ENCODE measurements at regions not wholly inside any gene's neighbourhood (a gene's known extent, or its start where the extent isn't known, plus 50 kb on each side); places are given as distances from the start of the nearest gene placed in this dataset.

DNA sequence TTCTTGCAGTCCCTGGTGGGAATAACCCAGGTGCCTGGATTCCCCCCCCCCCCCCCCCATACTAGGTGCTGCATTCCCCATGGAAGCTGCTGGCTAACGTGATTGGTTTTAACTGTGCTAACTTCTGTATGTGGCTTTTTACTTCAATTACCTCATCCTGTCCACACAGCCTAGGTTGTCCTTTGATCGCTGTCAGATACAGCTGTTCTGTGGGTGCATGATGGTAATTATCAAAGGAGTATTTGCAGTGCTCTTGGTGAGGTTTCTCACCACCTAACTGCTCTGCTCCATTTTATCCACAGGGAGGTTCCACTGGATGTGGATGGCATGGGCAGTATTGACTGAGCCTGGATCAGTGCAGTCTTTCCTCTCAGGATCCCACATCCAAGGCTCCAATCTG, 93.0 kb downstream of the ZNF518B start:
- H3K9me3 Mint-ChIP-seq (ENCODE audit: low read depth): peaks cover 4% of the 10 kb centered on the region
- H3K36me3 Mint-ChIP-seq (ENCODE audit: low read depth): no peaks in the 10 kb centered on the region
- no peak overlapping the region for H3K27ac Mint-ChIP-seq (ENCODE audit: unreplicated experiment)
- H3K4me3 Mint-ChIP-seq (ENCODE audit: unreplicated experiment): no peak overlapping the region
- DNase-seq (ENCODE audit: low spot score): no peak
- H3K27me3 Mint-ChIP-seq (ENCODE audit: low read depth): peaks cover 18% of the 10 kb centered on the region
- no peaks in the 10 kb centered on the region for H3K4me1 Mint-ChIP-seq (ENCODE audit: low read depth)
- TF ChIP-seq, protein P1, sequence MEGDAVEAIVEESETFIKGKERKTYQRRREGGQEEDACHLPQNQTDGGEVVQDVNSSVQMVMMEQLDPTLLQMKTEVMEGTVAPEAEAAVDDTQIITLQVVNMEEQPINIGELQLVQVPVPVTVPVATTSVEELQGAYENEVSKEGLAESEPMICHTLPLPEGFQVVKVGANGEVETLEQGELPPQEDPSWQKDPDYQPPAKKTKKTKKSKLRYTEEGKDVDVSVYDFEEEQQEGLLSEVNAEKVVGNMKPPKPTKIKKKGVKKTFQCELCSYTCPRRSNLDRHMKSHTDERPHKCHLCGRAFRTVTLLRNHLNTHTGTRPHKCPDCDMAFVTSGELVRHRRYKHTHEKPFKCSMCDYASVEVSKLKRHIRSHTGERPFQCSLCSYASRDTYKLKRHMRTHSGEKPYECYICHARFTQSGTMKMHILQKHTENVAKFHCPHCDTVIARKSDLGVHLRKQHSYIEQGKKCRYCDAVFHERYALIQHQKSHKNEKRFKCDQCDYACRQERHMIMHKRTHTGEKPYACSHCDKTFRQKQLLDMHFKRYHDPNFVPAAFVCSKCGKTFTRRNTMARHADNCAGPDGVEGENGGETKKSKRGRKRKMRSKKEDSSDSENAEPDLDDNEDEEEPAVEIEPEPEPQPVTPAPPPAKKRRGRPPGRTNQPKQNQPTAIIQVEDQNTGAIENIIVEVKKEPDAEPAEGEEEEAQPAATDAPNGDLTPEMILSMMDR (IDR thresholded peaks at IDR 0.05): no peak

DNA sequence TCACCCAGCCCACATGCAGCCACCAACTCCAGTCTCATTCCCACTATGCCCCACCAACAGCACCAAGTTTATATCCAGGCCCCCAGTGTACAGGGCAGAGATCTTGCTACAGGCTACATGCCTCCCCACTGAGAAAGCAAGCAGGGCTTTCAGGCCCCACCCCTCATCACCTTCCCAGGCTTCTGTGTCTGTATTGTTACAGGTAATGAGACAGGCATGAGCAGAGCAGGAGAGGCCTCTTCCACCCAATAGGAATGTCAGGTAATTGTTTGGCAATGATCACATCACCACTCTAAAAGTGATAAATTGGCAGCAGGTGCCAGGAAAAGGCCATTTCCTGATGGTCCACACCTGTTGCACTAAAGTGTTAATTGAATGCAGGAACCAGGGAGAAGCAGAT, 102.5 kb downstream of the ZNF518B start:
- no peak overlapping the region for H3K27ac Mint-ChIP-seq (ENCODE audit: unreplicated experiment)
- TF ChIP-seq, protein P1 (IDR thresholded peaks at IDR 0.05): no peak
- H3K4me3 Mint-ChIP-seq (ENCODE audit: unreplicated experiment): no peak overlapping the region
- peaks cover 9% of the 10 kb centered on the region for H3K9me3 Mint-ChIP-seq (ENCODE audit: low read depth)
- no peaks in the 10 kb centered on the region for H3K36me3 Mint-ChIP-seq (ENCODE audit: low read depth)
- DNase-seq (ENCODE audit: low spot score): no peak
- H3K27me3 Mint-ChIP-seq (ENCODE audit: low read depth): peaks cover 17% of the 10 kb centered on the region
- no peaks in the 10 kb centered on the region for H3K4me1 Mint-ChIP-seq (ENCODE audit: low read depth)

DNA sequence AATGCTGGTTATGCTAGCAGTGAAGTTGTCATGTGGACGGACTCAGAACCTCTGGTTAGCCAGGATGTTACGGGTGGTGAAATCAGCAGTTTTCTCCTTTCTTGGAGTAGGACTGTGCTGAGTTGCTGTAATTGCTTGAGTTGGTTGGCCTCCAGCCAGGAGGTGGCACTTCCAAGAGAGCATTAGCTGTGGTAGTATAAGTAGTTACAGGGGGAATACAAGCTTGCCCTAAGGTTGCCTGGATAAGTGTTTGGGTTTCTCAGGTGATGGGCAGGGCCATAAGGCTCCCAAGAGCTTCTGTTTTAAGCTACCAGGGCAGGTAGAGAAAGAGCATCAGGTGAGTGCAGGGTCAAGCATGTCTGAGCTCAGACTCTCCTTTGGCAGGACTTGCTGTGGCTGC, 103.0 kb downstream of the ZNF518B start:
- H3K4me3 Mint-ChIP-seq (ENCODE audit: unreplicated experiment): no peak overlapping the region
- H3K4me1 Mint-ChIP-seq (ENCODE audit: low read depth): no peaks in the 10 kb centered on the region
- no peaks in the 10 kb centered on the region for H3K36me3 Mint-ChIP-seq (ENCODE audit: low read depth)

DNA sequence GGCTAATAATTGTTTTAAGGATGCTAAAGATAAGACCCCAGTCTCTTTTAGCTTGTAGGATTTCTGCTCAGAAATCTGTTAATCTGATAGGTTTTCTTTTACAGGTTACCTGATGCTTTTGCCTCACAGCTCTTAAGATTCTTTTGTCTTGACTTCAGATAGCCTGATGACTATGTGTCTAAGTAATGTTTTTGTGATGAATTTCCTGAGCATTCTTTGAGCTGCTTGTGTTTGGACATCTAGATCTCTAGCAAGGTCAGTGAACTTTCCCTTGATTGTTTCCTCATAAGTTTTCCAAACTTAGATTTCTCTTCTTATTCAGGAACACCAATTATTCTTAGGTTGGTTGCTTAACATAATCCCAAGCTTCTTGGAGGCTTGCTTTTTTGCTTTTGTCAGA, 104.1 kb downstream of the ZNF518B start:
- no peak for DNase-seq (ENCODE audit: low spot score)
- H3K36me3 Mint-ChIP-seq (ENCODE audit: low read depth): no peaks in the 10 kb centered on the region
- TF ChIP-seq, protein P1 (IDR thresholded peaks at IDR 0.05): no peak
- peaks cover 7% of the 10 kb centered on the region for H3K9me3 Mint-ChIP-seq (ENCODE audit: low read depth)
- no peak overlapping the region for H3K4me3 Mint-ChIP-seq (ENCODE audit: unreplicated experiment)
- peaks cover 23% of the 10 kb centered on the region for H3K27me3 Mint-ChIP-seq (ENCODE audit: low read depth)
- H3K27ac Mint-ChIP-seq (ENCODE audit: unreplicated experiment): no peak overlapping the region
- no peaks in the 10 kb centered on the region for H3K4me1 Mint-ChIP-seq (ENCODE audit: low read depth)

More for the DNA sequence above, 103.0 kb downstream of the ZNF518B start:
- no peak for DNase-seq (ENCODE audit: low spot score)
- Mint-ChIP-seq H3K9me3 (ENCODE audit: low read depth) (peaks cover 7% of the 10 kb centered on the region), H3K27ac (ENCODE audit: unreplicated experiment) (no peak overlapping the region), H3K27me3 (ENCODE audit: low read depth) (peaks cover 21% of the 10 kb centered on the region)
- TF ChIP-seq, protein P1 (IDR thresholded peaks at IDR 0.05): no peak

DNA sequence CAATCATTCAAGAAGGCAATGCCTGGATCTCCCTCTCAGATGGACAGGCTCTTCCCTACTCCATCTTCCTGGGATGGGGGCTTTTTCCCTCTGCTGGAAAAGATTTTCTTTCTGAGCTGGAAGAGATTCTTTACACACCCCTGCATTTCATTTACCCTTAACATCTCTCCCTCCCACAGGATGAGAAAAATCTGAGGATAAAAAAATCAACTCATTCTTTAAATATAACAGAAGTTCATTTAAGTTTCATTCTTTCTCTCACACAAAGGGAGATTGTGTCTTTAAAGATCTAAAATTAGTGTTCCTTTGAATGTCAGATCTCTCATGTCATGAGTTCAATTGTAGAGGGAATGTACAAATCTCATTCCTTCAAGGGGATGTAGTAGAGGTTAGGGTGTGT, 109.0 kb downstream of the ZNF518B start:
- H3K9me3 Mint-ChIP-seq (ENCODE audit: low read depth): peaks cover 7% of the 10 kb centered on the region
- DNase-seq (ENCODE audit: low spot score): no peak
- no peak overlapping the region for H3K4me3 Mint-ChIP-seq (ENCODE audit: unreplicated experiment)
- H3K36me3 Mint-ChIP-seq (ENCODE audit: low read depth): no peaks in the 10 kb centered on the region
- no peaks in the 10 kb centered on the region for H3K4me1 Mint-ChIP-seq (ENCODE audit: low read depth)
- TF ChIP-seq, protein P1 (IDR thresholded peaks at IDR 0.05): no peak
- H3K27me3 Mint-ChIP-seq (ENCODE audit: low read depth): peaks cover 12% of the 10 kb centered on the region
- no peak overlapping the region for H3K27ac Mint-ChIP-seq (ENCODE audit: unreplicated experiment)

All from chondrocyte (in vitro differentiated cells).